ENCODE measurements at regions not wholly inside any gene's neighbourhood (a gene's known extent, or its start where the extent isn't known, plus 50 kb on each side); places are given as distances from the start of the nearest gene placed in this dataset.

- no peak for TF ChIP-seq CTCF (conservative IDR thresholded peaks at IDR 0.05; ENCODE audit: low read depth, low read length)
- Histone ChIP-seq H3K9ac (no peak overlapping the region), H3K4me1 (ENCODE audit: low read depth, poor library complexity, severe bottlenecking) (no peaks in the 10 kb centered on the region), H3K4me3 (IDR thresholded peaks at IDR 0.05; ENCODE audit: insufficient read depth, low read depth, low read length) (no peak overlapping the region), H3K27ac (no peak overlapping the region), H4K20me1 (ENCODE audit: insufficient read depth) (no peaks in the 10 kb centered on the region), H3K4me2 (no peak overlapping the region), H3K27me3 (ENCODE audit: insufficient read depth, low read depth) (no peaks in the 10 kb centered on the region), H3K36me3 (ENCODE audit: insufficient read depth) (no peaks in the 10 kb centered on the region), H2AFZ (ENCODE audit: low read depth) (no peak overlapping the region), H3K79me2 (ENCODE audit: insufficient read depth, low read depth) (no peaks in the 10 kb centered on the region)
Observed at GRCh38 chr9:75448281-75448680, 360.0 kb downstream of the OSTF1 start.

GRCh38 chr9:75448955-75449354 lies 360.6 kb downstream of the OSTF1 start:
- no peaks in the 10 kb centered on the region for H4K20me1 ChIP-seq (ENCODE audit: insufficient read depth)
- H3K36me3 ChIP-seq (ENCODE audit: insufficient read depth) = no peaks in the 10 kb centered on the region
- no peak for TF ChIP-seq CTCF (conservative IDR thresholded peaks at IDR 0.05; ENCODE audit: low read depth, low read length)
- no peak overlapping the region for H3K4me2 ChIP-seq
- H3K9ac ChIP-seq = no peak overlapping the region
- no peak overlapping the region for H3K4me3 ChIP-seq (IDR thresholded peaks at IDR 0.05; ENCODE audit: insufficient read depth, low read depth, low read length)
- H2AFZ ChIP-seq (ENCODE audit: low read depth) = no peak overlapping the region
- no peak overlapping the region for H3K27ac ChIP-seq
- H3K27me3 ChIP-seq (ENCODE audit: insufficient read depth, low read depth) = no peaks in the 10 kb centered on the region
- no peaks in the 10 kb centered on the region for H3K79me2 ChIP-seq (ENCODE audit: insufficient read depth, low read depth)
- no peaks in the 10 kb centered on the region for H3K4me1 ChIP-seq (ENCODE audit: low read depth, poor library complexity, severe bottlenecking)

- Histone ChIP-seq H2AFZ (ENCODE audit: low read depth) (no peak overlapping the region), H3K36me3 (ENCODE audit: insufficient read depth) (no peaks in the 10 kb centered on the region), H3K4me2 (no peak overlapping the region), H3K27ac (no peak overlapping the region), H3K27me3 (ENCODE audit: insufficient read depth, low read depth) (no peaks in the 10 kb centered on the region), H3K9ac (no peak overlapping the region), H3K4me1 (ENCODE audit: low read depth, poor library complexity, severe bottlenecking) (no peaks in the 10 kb centered on the region), H3K4me3 (IDR thresholded peaks at IDR 0.05; ENCODE audit: insufficient read depth, low read depth, low read length) (no peak overlapping the region), H3K79me2 (ENCODE audit: insufficient read depth, low read depth) (no peaks in the 10 kb centered on the region), H4K20me1 (ENCODE audit: insufficient read depth) (no peaks in the 10 kb centered on the region)
- TF ChIP-seq CTCF (conservative IDR thresholded peaks at IDR 0.05; ENCODE audit: low read depth, low read length) = no peak
Observed at GRCh38 chr9:75451045-75451444, 362.7 kb downstream of the OSTF1 start.

GRCh38 chr9:75451505-75451904 lies 363.2 kb downstream of the OSTF1 start:
- Histone ChIP-seq H3K36me3 (ENCODE audit: insufficient read depth) (no peaks in the 10 kb centered on the region), H3K4me3 (IDR thresholded peaks at IDR 0.05; ENCODE audit: insufficient read depth, low read depth, low read length) (no peak overlapping the region), H4K20me1 (ENCODE audit: insufficient read depth) (no peaks in the 10 kb centered on the region), H3K27me3 (ENCODE audit: insufficient read depth, low read depth) (no peaks in the 10 kb centered on the region), H3K9ac (no peak overlapping the region), H3K4me1 (ENCODE audit: low read depth, poor library complexity, severe bottlenecking) (no peaks in the 10 kb centered on the region), H2AFZ (ENCODE audit: low read depth) (no peak overlapping the region), H3K4me2 (no peak overlapping the region), H3K79me2 (ENCODE audit: insufficient read depth, low read depth) (no peaks in the 10 kb centered on the region), H3K27ac (no peak overlapping the region)
- TF ChIP-seq CTCF (conservative IDR thresholded peaks at IDR 0.05; ENCODE audit: low read depth, low read length) = no peak

GRCh38 chr9:75452512-75452911 lies 364.2 kb downstream of the OSTF1 start:
- no peak for TF ChIP-seq CTCF (conservative IDR thresholded peaks at IDR 0.05; ENCODE audit: low read depth, low read length)
- H3K4me1 ChIP-seq (ENCODE audit: low read depth, poor library complexity, severe bottlenecking) = no peaks in the 10 kb centered on the region
- H2AFZ ChIP-seq (ENCODE audit: low read depth) = no peak overlapping the region
- no peak overlapping the region for H3K4me2 ChIP-seq
- no peaks in the 10 kb centered on the region for H3K79me2 ChIP-seq (ENCODE audit: insufficient read depth, low read depth)
- H3K4me3 ChIP-seq (IDR thresholded peaks at IDR 0.05; ENCODE audit: insufficient read depth, low read depth, low read length) = no peak overlapping the region
- no peaks in the 10 kb centered on the region for H3K27me3 ChIP-seq (ENCODE audit: insufficient read depth, low read depth)
- H4K20me1 ChIP-seq (ENCODE audit: insufficient read depth) = no peaks in the 10 kb centered on the region
- no peak overlapping the region for H3K9ac ChIP-seq
- H3K36me3 ChIP-seq (ENCODE audit: insufficient read depth) = no peaks in the 10 kb centered on the region
- H3K27ac ChIP-seq = no peak overlapping the region
